ENCODE measurements at regions not wholly inside any gene's neighbourhood (a gene's known extent, or its start where the extent isn't known, plus 50 kb on each side); places are given as distances from the start of the nearest gene placed in this dataset.
"Not testable (repeated sequence)": the region's sequence is repeated elsewhere in the genome, so short reads cannot be mapped to it uniquely, and the experiment has no call there.

DNA sequence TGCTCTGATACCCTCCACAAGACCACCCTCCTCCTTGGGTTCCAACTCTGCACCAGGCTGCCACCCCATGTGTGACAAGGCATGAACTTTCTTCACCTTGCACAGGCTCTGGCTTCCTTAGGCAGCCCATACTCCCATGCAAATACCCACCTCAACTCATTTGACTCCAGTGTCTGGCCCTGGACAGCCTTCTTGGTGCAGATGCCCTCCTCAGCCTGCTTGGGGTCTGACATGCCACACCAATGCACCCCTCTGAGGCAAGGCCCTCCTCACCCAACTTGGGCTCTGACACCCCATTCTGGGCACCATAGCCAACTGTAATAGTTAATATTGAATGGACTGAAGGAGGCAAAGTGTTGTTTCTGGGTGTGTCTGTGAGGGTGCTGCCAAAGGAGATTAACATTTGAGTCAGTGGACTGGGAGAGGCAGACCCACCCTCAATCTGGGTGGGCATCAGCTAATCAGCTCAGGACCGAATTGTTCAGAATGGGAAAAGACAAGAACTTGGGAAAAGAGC lies 115.0 kb upstream of the EPB41L4A start:
- Mint-ChIP-seq H3K27me3 (peaks cover 2% of the 10 kb centered on the region), H3K4me3 (no peak overlapping the region), H3K36me3 (ENCODE audit: low read depth) (no peaks in the 10 kb centered on the region), H3K4me1 (ENCODE audit: low read depth) (peaks cover 2% of the 10 kb centered on the region), H3K27ac (no peak overlapping the region), H3K9me3 (no peaks in the 10 kb centered on the region)
- ATAC-seq (no peak), DNase-seq (no peak)
- TF ChIP-seq, protein P1, sequence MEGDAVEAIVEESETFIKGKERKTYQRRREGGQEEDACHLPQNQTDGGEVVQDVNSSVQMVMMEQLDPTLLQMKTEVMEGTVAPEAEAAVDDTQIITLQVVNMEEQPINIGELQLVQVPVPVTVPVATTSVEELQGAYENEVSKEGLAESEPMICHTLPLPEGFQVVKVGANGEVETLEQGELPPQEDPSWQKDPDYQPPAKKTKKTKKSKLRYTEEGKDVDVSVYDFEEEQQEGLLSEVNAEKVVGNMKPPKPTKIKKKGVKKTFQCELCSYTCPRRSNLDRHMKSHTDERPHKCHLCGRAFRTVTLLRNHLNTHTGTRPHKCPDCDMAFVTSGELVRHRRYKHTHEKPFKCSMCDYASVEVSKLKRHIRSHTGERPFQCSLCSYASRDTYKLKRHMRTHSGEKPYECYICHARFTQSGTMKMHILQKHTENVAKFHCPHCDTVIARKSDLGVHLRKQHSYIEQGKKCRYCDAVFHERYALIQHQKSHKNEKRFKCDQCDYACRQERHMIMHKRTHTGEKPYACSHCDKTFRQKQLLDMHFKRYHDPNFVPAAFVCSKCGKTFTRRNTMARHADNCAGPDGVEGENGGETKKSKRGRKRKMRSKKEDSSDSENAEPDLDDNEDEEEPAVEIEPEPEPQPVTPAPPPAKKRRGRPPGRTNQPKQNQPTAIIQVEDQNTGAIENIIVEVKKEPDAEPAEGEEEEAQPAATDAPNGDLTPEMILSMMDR (IDR thresholded peaks at IDR 0.05): no peak
- intact Hi-C loops (cut with micrococcal nuclease): no loop called here
- CTCF ChIA-PET: no interaction called here
- POLR2A ChIA-PET: no interaction called here

DNA sequence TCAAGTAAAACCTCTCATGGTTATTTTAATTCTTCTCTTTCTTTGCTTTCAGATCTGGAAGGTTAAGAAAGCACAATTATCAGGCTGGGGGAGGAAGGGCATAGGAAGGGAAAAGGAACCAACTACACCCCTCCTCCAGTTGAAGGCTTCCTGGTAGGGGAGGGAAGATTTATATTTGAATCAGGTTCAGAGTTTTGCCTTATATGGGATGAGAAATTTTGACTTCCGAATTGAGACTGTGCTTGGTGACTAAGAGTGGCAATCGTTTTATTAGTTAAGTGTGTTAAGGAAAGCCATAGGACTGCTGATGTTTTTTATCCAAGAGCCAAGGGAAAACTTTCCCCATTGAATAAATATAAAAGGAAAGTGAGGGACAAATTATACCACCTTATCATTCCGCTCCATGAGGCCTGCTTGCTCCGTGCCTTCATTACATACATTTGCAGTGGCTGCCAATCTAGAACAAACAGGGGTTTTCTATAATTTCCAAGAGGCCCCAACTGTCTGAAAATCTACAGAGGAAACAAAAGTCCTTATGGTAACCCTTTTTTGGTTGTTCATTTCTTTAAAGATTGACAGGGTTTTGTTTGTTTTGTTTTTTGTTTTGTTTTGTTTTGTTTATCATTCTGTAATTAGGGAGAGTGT lies 115.7 kb upstream of the EPB41L4A start:
- Mint-ChIP-seq H3K27ac (no peak overlapping the region), H3K4me1 (ENCODE audit: low read depth) (peaks cover 2% of the 10 kb centered on the region), H3K4me3 (no peak overlapping the region), H3K27me3 (peaks cover 4% of the 10 kb centered on the region), H3K9me3 (no peaks in the 10 kb centered on the region), H3K36me3 (ENCODE audit: low read depth) (no peaks in the 10 kb centered on the region)
- DNase-seq (no peak), ATAC-seq (no peak)
- intact Hi-C loops (cut with micrococcal nuclease): no loop called here
- CTCF ChIA-PET: no interaction called here
- POLR2A ChIA-PET: no interaction called here
- TF ChIP-seq, protein P1 (IDR thresholded peaks at IDR 0.05): no peak

DNA sequence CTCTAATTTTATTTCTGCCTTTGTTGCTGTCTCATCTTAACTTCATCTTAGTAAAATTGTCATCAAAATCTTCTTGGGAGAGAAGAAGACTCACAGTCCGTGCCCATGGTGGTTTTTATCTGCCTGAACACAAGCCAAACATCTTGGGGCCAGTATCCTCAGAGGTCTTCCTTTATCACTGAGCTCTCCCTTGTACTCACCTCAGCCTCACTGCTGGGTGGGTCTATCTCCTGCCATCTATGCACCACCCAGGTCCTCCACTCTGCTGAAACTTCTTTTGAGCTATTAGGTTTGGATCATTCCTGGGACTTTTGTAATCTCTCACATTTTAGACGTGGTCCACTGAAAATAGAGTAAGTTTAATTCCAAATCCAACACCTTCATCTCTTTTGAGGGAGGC lies 116.3 kb upstream of the EPB41L4A start:
- H3K36me3 Mint-ChIP-seq (ENCODE audit: low read depth): no peaks in the 10 kb centered on the region
- no peak overlapping the region for H3K27ac Mint-ChIP-seq
- H3K4me3 Mint-ChIP-seq: no peak overlapping the region
- no peaks in the 10 kb centered on the region for H3K9me3 Mint-ChIP-seq
- H3K4me1 Mint-ChIP-seq (ENCODE audit: low read depth): peaks cover 2% of the 10 kb centered on the region
- no peak for ATAC-seq
- no peak for DNase-seq
- POLR2A ChIA-PET: no interaction called here
- CTCF ChIA-PET: no interaction called here
- H3K27me3 Mint-ChIP-seq: peaks cover 4% of the 10 kb centered on the region
- intact Hi-C loops (cut with micrococcal nuclease): no loop called here
- TF ChIP-seq, protein P1 (IDR thresholded peaks at IDR 0.05): no peak

DNA sequence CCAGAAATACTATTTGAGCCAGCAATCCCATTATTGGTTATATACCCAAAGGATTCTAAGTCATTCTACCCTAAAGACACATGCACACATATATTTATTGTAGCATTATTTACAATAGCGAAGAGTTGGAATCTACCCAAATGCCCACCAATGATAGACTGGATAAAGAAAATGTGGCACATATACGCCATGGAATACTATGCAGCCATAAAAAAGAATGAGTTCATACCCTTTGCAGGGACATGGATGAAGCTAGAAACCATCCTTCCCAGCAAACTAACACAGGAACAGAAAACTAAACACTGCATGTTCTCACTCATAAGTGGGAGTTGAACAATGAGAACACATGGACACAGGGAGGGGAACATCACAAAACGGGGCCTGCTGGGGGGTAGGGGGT lies 125.5 kb upstream of the EPB41L4A start:
- H3K27ac Mint-ChIP-seq; DNase-seq; ATAC-seq; H3K9me3 Mint-ChIP-seq; CTCF ChIA-PET; H3K4me3 Mint-ChIP-seq; POLR2A ChIA-PET; intact Hi-C loops (cut with micrococcal nuclease); H3K36me3 Mint-ChIP-seq (ENCODE audit: low read depth); H3K4me1 Mint-ChIP-seq (ENCODE audit: low read depth): not testable (repeated sequence)
- peaks cover 13% of the 10 kb centered on the region for H3K27me3 Mint-ChIP-seq

DNA sequence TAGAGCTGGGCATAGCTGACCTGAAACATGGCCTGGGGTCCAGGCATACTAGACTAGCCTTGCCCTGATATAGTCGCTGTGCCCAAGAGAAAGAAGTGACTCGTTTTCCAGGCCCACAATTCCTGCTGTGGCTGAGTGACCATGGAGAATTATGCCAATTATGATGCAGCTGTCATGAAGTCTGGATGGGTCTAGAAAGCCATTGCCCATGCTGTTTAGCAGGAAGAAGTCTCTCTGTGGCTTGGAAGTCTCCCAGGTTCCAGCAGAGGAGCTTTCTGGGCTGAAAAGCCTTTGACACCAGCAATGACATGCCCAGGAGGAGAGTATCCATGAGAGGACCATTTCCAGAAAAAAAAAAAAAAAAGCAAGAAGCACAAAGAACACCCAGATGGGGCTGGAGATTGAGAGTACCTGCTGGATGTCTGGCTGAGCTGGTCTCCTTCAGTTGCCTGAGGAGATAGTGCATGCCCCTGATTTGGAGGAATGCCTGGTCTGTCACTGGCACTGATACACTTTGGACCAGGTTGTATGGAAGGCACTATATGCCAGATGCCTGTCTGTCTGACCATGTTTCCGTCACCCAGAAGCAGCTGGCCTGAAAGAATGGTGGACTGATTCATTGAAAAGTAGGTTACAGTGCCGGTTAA lies 128.0 kb upstream of the EPB41L4A start:
- peaks cover 2% of the 10 kb centered on the region for H3K4me1 Mint-ChIP-seq (ENCODE audit: low read depth)
- TF ChIP-seq, protein P1 (IDR thresholded peaks at IDR 0.05): no peak
- ChIA-PET CTCF (interaction anchor here (1.2 to 1.9 kb wide), 4 partner anchors 7 to 211 kb away, joined by 4 to 7 read pairs (median 6); no protein-coding TSS in a partner anchor), POLR2A (no interaction called here)
- no peak for ATAC-seq
- no peak for DNase-seq
- no peak overlapping the region for H3K4me3 Mint-ChIP-seq
- intact Hi-C loops (cut with micrococcal nuclease): no loop called here
- H3K36me3 Mint-ChIP-seq (ENCODE audit: low read depth): no peaks in the 10 kb centered on the region
- no peaks in the 10 kb centered on the region for H3K9me3 Mint-ChIP-seq
- H3K27ac Mint-ChIP-seq: no peak overlapping the region
- peaks cover 12% of the 10 kb centered on the region for H3K27me3 Mint-ChIP-seq
